NCI-H1417 treated with DMSO at 0.1 percent for 48 hours (cell line): ENCODE measurements at regions not wholly inside any gene's neighbourhood (a gene's known extent, or its start where the extent isn't known, plus 50 kb on each side); places are given as distances from the start of the nearest gene placed in this dataset.

Experiments used
- DNase-seq: peaks from one replicate; lab custom pipeline; 2025; lab: John Stamatoyannopoulos, UW

DNA sequence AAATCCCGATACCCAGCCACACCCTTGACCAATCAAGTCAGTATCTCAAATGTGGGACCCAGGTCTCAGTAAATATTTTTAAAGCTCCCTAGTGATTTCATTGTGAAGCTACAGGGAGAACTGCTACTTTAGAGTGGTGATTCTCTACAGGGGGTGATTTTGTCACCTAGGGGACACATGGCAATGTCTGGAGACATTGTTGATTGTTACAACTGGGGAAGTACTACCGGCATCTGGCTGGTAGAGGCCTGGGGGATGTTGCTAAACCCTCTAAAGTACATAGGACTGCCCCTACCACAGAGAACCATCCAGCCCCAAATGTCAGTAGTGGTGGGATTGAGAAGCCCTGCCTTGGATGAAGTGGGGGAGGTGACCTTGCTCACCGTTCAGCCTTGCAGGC lies 152.9 kb downstream of the RPS24 start:
- DNase-seq = no peak

GRCh38 chr10:78187371-78187770 lies 153.7 kb downstream of the RPS24 start:
- no peak for DNase-seq

DNA sequence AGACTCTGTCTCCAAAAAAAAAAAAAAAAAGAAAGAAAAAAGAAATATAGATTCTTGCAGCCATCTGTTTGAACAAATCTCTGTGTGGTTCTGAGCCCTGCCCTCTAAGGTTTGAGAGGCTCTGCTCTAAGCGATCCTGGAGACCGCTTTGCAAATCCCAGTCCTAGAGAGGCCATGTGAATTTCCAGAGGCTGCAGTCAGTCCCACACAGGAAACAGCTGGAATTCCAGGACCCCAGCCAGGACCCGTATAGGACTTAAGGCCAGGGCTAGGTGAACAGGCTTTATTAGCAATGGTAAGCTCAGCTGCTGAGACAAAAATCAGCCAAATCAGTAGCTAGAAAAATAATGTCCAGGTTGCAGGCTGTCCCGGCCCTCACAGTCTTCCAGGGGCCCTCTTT lies 154.8 kb downstream of the RPS24 start:
- no peak for DNase-seq

GRCh38 chr10:78190051-78190825 lies 156.6 kb downstream of the RPS24 start:
- DNase-seq = no peak

DNA sequence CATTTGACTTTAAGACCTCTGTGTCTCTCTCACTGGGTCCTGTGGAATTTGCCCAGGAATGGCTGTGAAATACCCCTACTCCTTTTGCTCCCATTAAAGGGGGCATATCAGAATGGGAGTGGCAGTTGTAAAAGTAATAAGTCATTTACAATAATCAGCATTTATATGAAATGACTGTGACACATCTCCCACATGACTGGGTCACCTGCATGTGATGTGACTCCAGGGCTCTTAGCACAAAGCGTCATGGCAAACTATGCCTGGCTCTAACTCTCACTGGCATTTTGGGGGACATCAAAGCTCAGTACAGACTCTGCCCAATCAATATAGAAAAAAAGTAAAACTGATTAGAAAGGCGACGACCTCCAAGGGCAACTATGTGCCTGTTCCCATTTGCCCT lies 157.6 kb downstream of the RPS24 start:
- no peak for DNase-seq

GRCh38 chr10:78193189-78193588 lies 159.5 kb downstream of the RPS24 start:
- no peak for DNase-seq

- no peak for DNase-seq
Observed at GRCh38 chr10:78194050-78194449, 160.4 kb downstream of the RPS24 start.

GRCh38 chr10:78194539-78195402 lies 161.1 kb downstream of the RPS24 start:
- DNase-seq = no peak

- no peak for DNase-seq
Observed at GRCh38 chr10:78196396-78196795, 162.7 kb downstream of the RPS24 start.

- no peak for DNase-seq
Observed at GRCh38 chr10:78196964-78197363, 163.3 kb downstream of the RPS24 start.

- DNase-seq = no peak
Observed at GRCh38 chr10:78197628-78198272, 164.1 kb downstream of the RPS24 start.

GRCh38 chr10:78199005-78199725 lies 165.5 kb downstream of the RPS24 start:
- peak; percentile 24 for DNase-seq

DNA sequence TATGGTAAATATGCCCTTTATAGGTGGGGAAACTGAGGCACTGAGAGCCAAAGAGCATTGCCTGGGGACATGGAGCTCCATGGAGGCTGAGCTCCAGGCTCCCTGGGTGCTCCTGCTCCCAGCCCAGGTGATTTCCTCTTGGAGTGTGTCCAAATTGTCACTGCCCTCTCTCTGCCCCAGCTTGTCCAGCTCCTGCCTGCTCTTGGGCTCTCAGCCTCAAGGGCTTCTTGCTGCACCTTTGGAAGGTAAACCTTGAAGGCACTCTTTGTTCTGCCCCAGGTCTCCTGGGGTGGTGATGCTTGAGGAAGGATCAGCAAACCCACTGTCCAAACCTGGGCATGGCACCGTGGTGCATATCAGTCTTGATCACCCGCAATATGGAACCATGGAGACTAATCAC lies 166.1 kb downstream of the RPS24 start:
- no peak for DNase-seq

- DNase-seq = no peak
Observed at GRCh38 chr10:78200686-78201085, 167.0 kb downstream of the RPS24 start.

GRCh38 chr10:78202386-78202785 lies 168.7 kb downstream of the RPS24 start:
- no peak for DNase-seq

- DNase-seq = peak; percentile 7
Observed at GRCh38 chr10:78203915-78204818, 170.5 kb downstream of the RPS24 start.

- no peak for DNase-seq
Observed at GRCh38 chr10:78205457-78206016, 171.9 kb downstream of the RPS24 start.

DNA sequence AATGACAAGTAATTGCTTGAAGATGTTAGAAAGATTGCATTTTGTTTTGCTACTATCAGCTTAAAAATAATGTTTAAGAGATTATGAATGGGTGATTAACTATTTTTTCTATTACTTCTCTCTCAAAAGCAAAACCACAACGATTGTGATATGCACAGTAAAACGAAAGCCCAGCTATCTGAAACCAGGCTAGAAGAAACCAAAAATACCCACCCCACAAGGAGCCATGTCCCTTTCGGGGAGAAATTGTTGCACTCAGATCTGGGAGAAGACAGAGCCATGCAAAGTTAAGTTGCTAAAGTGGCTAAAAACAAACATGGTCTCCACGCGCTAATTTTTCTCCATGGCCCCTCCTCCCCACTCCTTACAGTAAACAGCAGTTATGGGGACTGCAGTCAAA lies 173.6 kb downstream of the RPS24 start:
- no peak for DNase-seq

- no peak for DNase-seq
Observed at GRCh38 chr10:78207776-78208175, 174.1 kb downstream of the RPS24 start.

DNA sequence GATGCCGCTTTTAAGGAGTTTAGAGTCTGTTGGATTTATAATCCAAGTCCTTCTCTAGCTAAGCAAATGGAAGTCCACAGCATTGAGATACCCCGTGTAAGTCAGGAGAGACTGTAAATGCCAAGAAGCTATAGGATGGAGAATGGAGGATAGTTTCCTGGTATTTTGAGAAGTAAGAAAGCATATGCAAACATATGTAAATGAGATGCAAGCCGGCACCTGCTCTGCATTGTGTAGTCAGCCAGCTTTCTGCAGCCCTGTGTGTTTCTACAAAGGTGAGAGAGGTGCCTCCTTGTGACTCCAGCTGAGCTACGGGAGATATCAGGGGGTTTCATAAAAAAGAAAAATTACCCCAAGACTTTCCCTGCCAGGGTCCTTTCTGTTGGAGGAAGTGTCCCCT lies 176.3 kb downstream of the RPS24 start:
- DNase-seq = no peak

GRCh38 chr10:78210548-78210947 lies 176.9 kb downstream of the RPS24 start:
- DNase-seq = no peak
